ENCODE measurements at regions not wholly inside any gene's neighbourhood (a gene's known extent, or its start where the extent isn't known, plus 50 kb on each side); places are given as distances from the start of the nearest gene placed in this dataset.

DNA sequence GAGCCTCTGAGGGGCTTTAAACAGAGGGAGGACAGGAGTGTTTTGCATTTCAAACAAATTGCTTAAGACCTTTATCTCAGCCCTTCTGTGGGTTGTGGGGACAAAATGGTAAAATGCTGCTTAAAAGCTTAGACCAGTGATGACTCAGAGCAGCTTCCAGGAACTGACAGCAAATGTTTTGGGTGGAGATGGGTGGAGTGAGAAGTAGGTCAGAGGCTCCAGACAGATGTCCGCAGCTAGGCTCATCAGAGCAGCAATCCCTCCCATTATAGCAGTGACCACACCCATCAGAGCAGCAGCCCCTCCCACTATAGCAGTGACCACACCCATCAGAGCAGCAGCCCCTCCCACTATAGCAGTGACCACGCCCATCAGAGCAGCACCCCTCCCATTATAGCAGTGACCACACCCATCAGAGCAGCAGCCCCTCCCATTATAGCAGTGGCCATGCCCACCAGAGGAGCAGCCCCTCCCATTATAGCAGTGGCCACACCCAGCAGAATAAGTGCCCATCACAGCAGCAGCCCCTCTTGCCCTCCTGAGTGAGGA, 532.2 kb downstream of the MATN1 start:
- DNase-seq, result no peak

DNA sequence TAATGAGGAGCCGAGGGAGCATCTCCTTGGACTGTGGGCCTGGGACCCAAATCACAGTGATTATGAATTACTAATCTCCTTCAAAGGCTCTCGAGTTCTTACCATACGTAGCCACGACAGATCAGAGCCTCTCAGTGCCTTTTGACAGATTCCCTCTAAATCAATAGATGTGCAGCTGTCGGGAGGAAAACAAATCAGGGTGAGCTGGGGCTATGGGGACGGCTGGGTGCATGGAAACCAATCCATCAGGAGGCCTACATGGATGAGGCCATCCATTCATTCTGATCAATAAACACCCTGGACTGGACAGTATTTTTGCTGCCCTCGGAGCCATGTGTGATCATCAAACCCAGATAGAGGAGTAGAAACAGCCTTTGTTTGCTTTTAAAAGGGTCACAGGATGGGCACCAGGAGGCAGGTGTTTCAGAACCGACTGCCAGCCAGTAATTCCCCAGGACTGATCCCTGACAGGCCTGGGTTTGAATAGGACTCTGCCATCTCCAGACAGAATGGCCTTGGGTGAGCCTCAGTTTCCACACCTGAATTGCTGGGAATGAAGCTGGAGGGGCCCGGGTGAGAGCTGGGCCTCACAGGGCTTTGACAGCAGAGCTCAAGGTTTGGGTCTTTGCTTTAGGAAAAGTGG, 532.8 kb downstream of the MATN1 start:
- no peak for DNase-seq

DNA sequence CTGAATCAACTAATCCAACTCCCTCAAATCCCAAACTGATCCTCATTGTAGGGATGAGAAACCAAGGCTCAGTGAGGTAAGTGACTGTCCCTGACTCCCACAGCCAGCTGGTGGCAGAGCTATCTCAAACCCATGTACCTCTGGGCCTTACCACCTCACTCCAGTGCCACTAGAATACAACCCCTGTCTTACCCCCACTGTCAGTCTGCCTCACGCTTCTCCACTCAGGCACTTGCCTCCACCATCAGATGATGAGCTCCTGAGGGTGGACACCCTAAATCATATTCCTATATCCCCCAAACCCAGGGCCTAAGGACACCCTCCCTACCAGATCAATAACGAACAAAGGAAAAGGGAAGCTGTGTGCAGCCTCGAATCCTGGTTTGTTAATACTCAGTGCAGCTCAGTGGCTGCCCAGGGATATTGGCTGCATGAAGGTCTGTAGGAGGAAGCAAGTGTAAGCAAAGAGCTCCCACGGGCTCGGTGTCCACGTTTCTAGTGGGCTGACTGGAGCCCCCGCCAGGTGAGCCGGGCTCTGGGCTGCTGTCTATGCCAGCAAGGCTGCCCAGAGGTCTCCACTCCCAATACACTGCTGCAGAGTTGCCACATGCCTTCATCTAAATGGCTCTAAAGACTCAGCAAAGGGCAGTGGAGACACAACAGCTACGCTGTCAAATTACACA, 533.4 kb downstream of the MATN1 start:
- no peak for DNase-seq

DNA sequence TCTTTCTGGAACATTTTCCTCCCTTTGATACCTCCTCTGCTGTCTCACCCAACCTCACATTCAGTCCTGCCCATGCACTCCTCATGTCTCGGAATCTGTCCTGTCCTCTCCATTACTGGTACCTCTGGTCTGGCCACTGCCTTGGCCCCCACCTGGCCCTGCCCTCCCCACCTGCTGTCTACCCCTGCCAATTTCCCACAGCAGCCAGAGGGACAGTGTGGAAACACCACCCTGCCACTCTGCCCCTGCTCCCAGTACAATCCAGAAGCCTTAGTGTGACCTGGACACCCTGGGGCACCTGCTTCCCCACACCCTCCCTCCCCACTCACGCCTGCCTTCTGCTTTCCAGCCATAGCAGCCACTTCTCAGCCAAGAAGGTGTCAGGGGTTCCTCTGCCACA, 534.4 kb downstream of the MATN1 start:
- DNase-seq, result no peak

DNA sequence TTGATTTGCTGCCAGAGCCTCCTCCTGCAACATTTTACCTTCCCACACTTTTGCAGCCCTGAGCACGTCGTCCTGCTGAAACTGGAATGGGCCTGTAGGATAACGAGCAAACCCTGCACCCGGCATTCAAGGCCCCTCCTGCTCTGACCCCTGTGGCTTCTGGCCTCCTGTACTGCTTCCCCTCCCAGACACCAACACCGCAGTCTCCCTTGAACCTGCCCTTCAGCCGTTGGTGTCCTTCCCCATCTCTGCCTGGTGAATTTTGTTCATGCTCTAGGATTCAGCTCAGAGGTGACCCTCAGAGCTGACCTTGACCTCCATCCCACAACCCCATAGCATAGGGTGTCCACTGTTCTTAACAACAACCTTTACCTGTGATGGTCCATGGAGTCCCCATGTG, 535.1 kb downstream of the MATN1 start:
- DNase-seq, result no peak

DNA sequence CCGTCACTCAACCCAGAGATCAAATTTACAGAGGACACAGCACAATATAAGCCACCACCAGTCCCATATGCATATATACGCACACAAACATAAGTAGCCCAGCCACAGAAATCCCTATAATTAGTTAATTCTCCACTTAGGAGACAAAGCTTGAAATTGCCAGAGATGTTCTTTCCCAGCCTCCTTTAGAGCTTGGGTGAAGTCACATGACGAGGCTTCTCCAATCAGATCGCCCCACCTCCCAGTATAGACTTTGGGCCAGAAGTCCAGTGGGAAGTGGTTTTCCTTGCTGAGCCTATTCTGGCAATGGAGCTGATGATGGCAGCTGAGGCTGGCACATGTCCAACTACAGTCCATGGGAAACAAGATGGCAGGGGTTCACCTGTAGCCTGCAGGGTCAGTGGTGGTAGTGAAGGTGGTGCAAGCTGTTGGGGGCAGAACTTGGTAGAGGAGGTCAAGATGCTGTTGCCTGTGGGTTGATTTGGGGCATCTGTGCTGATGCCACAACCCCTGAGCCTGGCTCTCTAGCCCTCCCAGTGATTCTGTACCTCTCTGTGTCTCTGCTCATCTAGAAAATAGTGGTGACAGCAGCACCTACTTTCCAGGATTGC, 535.9 kb downstream of the MATN1 start:
- peak in 1 of 3 experiments; percentile 14 for DNase-seq

DNA sequence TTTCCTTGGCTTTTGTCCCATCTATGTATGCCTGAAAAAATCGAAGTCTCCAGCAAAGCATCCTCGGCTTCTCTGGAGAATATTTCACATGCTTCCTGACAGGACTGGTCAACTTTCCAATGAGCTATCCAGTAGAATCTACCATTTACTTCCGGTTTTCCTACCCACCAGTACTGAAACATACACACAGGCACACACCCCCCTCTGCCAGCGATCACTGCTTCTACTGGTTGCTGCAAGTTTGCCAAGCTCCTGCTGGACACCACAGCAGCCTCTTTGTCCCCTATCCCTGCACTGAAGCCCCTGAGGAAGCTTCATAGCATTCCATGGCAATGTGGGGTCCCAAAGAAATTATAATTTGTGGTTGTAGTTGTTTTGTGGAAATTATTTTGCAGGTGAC, 536.8 kb downstream of the MATN1 start:
- DNase-seq, result no peak

DNA sequence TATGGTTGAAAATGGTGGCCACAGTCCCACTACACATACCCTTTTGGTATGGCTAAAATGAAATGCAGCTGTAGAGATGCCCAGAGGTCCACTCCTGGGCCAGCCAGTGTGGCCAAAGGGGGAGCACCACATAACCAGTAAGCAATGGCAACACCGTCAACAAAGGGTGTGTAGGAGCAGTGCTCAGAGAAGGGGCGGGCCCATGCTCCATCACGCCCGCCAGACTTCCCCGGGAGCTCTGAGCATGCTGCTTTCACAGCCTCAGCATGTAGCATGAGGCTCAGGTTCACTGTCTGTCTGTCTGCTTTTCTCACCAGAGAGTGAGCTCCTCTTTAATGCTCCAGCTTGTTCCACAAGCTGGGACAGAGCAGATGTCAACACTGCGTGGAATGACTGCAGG, 537.6 kb downstream of the MATN1 start:
- no peak for DNase-seq

DNA sequence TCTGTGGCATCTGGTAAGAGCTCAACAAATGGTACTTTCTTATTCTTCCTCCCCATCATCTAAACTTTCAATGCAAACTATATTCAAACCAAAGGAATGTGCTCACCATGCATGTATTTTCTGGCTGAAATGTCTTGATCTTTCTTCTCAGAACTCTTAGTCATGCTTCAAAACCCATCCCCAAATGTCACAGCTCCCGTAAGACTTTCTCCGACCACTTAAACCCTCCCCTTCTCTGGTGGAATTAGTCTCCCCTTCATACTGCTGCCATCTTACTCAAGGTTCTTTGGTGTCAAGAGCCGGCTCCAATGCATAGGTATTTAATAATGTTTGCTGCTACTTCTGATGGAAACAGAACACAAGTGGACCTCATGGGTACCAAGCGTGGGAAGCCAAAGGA, 538.1 kb downstream of the MATN1 start:
- DNase-seq, result no peak

DNA sequence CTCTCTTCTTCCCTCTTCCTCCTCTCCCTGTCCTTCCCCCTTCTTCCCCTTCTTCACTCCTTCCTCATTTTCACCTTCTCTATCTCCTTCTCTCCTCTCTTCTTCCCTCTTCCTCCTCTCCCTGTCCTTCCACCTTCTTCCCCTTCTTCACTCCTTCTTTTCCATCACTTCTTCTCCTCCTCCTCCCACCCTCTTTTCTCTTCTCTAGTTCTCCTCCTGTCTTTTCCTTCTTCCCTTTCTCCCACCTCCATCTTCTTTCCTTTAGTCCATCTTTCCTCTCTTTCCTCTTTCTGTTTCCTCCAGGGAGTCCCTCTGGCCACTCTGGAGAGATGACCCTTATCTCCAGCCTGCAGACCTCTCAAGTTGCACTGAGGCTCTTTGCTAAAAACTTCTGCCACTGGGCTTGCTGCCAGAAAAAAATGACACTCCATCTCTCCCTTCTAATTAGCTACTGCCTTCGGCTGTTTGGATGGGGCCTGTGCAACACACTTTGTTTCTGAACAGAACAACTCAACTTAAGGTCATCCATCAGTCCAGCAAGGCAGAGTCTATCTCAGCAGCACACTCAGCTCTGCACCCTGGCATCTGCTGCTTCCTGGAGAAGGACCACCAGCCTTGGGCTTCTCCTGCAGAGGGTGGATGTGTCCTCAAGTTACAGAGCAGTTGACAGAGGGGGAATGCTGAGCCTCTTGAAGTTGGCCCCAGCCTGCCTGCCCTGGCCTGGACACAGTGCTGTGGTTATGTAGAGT, 538.8 kb downstream of the MATN1 start:
- peak in 1 of 3 experiments; percentile 24 for DNase-seq

DNA sequence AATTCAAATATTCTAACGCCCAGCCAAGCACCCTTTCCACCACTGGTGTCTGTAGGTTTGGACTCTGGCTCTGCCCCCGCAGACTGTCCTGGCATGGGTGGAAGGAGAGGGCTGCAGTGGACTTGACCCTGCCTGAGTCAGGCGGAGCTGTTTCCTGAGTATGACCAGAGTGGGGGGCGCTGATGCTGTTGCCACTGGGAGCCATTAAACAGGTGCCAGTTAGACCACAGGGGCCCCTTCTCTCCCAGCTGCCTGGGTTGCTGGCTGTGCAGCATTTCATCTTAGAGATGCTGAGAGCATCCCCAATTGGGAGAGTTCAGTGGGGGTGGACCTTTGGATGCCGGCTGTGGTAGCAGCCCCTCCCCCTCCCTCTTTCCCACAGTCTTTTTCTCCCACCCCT, 539.5 kb downstream of the MATN1 start:
- DNase-seq, result no peak

DNA sequence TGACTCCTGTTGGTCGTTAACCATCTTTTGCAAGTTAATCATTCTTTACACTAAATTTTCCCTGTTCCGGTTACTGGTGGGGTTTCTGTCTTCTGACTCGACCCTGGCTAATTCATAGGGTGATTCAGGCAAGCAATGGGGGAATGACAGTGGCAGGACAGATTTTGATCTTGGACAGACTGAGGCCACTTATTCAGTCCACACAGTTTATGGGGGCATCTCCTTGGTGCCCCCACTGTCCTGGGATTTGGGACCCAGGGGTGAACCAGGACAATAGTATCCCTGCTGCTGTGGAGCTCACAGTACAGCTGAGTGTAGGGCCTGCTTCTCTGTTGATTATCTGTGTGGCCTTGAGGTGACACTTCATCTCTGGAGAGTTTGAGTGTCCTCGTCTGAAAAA, 540.4 kb downstream of the MATN1 start:
- DNase-seq, result no peak

DNA sequence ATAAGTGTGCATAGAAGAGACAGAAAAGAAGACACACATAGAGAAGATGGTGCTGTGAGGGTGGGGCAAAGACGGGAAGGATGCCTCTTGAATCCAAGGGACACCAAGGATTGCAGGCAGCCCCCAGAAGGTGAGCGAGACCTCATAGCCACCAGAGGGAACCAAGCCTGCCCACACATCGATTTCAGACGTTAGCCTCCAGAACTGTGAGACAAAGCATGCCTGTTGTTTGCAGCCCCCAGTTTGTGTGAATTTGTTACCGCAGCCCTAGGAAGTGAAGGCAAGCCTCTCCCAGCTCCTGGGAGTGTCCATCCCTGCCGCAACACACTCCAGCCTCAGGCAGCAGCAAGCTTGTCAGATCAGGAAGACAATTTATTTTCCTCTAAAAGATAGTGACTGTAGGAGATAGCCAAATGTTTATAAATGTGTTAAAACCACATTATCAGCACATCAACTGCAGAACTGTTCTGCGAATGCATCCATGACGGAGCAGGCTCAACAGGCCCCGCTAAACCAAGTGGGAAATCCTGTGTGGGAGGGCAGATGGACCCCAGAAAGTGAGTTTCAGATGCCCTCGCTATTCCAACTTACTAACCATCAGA, 543.3 kb downstream of the MATN1 start:
- no peak for DNase-seq

DNA sequence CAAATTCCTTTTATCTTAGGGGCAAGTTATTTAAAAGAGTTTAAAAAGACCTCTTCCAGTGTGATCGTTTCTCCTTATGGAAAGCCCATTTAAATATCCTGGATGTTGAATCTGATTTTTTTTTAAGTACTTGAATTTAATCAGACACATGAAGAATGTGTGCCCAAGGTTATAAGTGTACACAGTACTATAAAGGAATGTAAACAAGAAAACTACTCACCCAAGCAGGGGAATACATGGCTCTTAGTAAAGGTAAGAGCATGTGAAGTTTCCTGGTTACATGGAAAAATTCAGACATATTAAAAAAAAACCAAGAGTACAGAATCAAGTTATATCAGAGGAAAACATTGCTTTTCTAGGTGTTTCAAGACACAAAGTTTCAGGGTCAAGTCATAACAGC, 546.9 kb downstream of the MATN1 start:
- DNase-seq, result no peak

DNA sequence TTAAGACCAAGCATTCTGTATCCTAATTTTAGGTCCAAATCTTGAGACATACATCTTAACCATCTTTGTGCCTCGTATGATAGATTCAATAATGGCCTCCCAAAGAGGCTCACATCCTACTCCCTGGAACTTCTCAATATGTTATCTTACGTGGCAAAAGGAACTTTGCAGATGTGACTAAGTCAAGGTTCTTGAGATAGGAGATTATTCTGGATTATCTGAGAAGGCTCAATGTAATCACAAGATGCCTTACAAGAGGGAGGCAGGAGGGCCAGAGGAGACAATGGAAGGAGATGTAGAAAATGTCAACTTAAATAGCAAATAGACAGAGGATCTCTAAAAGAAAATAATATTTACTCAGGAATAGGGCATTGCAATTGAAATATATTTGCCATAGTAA, 548.9 kb downstream of the MATN1 start:
- DNase-seq, result no peak

DNA sequence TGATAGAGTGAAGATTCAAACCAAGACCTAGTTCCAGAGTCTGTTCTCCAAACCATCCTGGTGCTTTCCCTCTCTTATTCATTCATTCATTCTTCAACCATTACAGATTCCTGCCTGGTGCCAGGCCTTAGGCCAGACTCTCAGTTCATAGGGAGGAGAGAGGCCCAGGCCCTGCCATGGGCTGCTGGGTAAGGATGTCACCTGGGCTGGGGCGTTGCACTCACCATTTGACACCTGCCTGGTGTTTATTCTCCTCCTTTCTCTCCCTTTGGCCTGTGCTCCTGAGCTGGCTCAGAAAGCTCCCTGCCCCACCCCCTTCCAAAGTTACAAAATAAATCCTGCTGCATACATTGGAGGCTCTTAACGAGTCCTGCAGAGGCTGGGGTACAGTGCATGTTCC, 549.8 kb downstream of the MATN1 start:
- no peak for DNase-seq

DNA sequence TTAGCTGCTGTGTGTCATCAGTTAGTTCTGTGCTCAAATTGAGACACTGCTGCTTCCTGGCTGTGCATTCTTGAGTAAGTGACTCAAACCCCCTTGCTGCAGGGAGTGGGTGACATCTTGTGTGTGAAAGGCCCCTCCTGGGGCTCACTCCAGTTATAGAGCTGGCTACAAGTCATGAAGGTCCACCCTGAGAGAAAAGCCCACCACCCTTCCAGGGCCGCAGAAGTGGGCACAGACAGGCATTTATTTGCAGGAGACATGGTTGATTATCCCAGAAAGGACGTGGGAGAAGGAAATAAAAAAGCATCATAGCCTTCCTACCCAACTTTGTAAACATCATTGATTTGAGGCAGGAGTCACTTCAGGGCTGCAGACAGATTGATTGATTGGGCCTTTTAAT, 550.6 kb downstream of the MATN1 start:
- DNase-seq, result no peak

DNA sequence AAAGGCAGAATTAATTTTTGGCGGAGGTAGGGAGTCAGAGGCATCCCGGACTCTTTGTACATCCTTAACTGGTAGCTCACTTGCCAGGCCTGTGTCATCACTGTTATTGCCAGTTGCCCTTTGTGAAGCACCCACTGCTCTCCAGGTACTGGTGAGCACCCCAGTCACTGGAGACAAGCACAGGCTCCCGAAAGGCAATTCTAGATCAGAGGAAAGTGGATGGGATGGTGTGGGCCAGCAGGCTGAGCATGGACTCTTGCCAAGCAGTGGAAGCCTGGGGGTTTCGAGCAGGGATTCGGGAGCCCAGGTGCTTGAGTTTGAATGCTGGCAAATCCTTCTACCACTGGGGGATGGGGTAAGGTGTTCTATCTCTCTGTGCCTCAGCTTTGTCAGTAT, 551.1 kb downstream of the MATN1 start:
- no peak for DNase-seq

DNA sequence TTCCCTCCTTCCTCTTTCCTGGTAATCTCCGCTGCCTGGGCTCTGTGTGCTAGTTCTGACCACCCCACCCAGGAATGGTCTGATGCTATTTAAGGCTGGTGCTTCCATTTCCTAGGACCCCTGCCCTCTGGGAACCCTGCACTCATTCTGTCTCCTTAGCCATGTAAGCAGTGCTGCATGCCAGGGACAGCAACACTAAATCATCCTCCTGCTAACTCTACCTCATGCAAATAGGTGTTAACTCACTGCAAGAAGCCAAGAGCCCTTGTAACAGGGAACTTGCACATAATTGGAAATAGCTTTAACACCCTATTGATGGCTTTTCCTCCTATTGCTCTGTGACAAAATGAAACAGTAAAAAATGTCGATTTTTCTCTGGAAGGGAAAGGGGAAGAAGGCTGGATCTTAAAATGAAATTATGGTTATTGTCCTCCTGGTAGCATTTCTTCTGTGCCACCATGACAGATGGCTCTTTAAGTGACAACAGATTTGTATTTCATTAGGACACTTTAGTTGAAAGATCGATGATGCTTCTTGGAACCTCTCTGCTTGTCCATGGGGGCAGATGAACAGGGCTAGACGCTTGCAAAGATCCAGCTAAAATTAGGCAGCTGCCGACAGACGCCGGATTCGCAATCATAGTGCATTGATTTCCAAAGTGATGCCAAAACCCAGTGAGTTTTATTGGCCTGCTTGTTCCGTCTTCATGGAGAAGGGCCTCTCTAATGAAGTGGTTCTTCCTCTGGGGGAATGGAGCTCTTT, 551.7 kb downstream of the MATN1 start:
- no peak for DNase-seq

DNA sequence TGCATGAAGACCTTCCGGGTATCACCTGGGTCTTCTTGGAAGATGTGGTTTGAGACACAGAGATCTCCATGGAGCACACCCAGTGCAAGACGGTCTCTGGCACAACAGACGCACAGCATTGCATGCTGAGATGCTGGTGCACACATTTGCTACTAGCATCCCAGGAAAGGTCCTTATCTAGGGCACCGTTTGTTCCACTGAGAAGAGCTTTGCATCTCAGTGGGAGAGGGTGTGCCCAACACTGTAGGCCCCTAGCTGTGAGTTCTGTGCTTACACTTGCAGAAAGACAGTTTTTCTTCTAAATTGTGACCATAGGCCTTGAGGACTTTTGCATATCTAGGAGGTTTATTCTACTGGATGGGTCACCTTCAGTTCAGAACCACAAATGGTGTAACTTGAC, 554.1 kb downstream of the MATN1 start:
- DNase-seq, result no peak

DNA sequence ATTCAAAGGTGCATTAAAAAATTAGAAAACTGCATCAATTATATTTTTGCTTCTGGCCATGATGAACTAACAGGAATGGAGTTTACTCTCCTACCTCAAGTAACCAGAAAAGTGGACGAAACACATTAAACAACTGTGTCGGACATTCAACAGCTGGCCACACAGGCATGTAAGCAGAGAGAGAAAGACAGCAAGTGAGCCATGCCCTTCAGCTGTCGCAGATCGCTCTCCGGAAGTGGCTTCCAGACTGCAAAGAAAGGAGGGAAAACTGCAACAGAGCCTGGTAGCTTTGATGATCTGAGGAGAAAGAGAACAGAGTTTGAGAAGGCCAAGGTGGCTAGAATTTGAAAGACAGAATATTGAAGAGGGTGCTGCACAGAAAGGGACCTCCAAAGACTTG, 557.2 kb downstream of the MATN1 start:
- DNase-seq, result no peak

DNA sequence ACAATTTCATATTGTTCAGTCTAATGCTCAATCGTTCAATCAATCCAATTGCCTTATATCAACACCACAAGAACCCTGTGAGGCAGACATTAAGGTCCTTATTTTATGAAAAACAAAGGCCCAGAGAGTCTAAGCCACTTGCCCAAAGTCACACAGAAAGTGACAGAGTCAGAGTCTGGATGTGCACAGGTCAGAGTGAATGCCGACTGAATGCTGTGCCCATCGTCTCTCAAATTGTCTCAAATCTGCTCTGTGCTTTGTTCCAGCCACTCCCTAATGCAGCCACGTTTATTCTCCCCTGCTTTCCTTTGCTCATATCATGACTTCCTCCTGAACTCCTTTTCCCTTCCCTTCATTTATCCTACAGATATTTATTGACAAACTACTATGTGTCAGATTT, 558.3 kb downstream of the MATN1 start:
- DNase-seq, result no peak

Data from NCI-H1417 (cell line).